NAMALWA (cell line): ENCODE measurements at regions not wholly inside any gene's neighbourhood (a gene's known extent, or its start where the extent isn't known, plus 50 kb on each side); places are given as distances from the start of the nearest gene placed in this dataset.
A peak's percentile ranks its signal among the peaks of the same experiment; 100 is the strongest.
"Not testable (repeated sequence)": the region's sequence is repeated elsewhere in the genome, so short reads cannot be mapped to it uniquely, and the experiment has no call there.

Experiments
- DNase-seq: peaks from one replicate; pipeline ENCODE4 v3.0.0-alpha.2; 2015; ENCODE audit warnings: low spot score

GRCh38 chr13:28573595-28574373 lies 78.9 kb upstream of the FLT1 start:
- DNase-seq, result no peak

GRCh38 chr13:28572871-28573270 lies 77.9 kb upstream of the FLT1 start:
- DNase-seq, result no peak

GRCh38 chr13:28570356-28570755 lies 75.4 kb upstream of the FLT1 start:
- DNase-seq, result not testable (repeated sequence)

- no peak for DNase-seq
Measured at GRCh38 chr13:28569886-28570285, 75.0 kb upstream of the FLT1 start.

- peak; percentile 40 for DNase-seq
Measured at GRCh38 chr13:28568286-28568685, 73.4 kb upstream of the FLT1 start.

- no peak for DNase-seq
Measured at GRCh38 chr13:28566891-28567290, 72.0 kb upstream of the FLT1 start.

GRCh38 chr13:28566283-28566682 lies 71.4 kb upstream of the FLT1 start:
- no peak for DNase-seq

- no peak for DNase-seq
Measured at GRCh38 chr13:28564030-28564429, 69.1 kb upstream of the FLT1 start.

GRCh38 chr13:28563609-28564008 lies 68.7 kb upstream of the FLT1 start:
- DNase-seq, result no peak

GRCh38 chr13:28560612-28561011 lies 65.7 kb upstream of the FLT1 start:
- DNase-seq, result no peak

GRCh38 chr13:28559636-28560259 lies 64.8 kb upstream of the FLT1 start:
- no peak for DNase-seq

GRCh38 chr13:28558567-28558966 lies 63.6 kb upstream of the FLT1 start:
- DNase-seq, result no peak

GRCh38 chr13:28557725-28558520 lies 63.0 kb upstream of the FLT1 start:
- no peak for DNase-seq

GRCh38 chr13:28555096-28555495 lies 60.2 kb upstream of the FLT1 start:
- no peak for DNase-seq

GRCh38 chr13:28553971-28554370 lies 59.0 kb upstream of the FLT1 start:
- DNase-seq, result no peak

GRCh38 chr13:28552288-28552687 lies 57.4 kb upstream of the FLT1 start:
- no peak for DNase-seq

- no peak for DNase-seq
Measured at GRCh38 chr13:28551498-28551895, 56.6 kb upstream of the FLT1 start.

- DNase-seq, result no peak
Measured at GRCh38 chr13:28550721-28551497, 56.0 kb upstream of the FLT1 start.

GRCh38 chr13:28550091-28550490 lies 55.2 kb upstream of the FLT1 start:
- no peak for DNase-seq

GRCh38 chr13:28548872-28549271 lies 53.9 kb upstream of the FLT1 start:
- no peak for DNase-seq

- no peak for DNase-seq
Measured at GRCh38 chr13:28548468-28548867, 53.5 kb upstream of the FLT1 start.
